ENCODE measurements at regions not wholly inside any gene's neighbourhood (a gene's known extent, or its start where the extent isn't known, plus 50 kb on each side); places are given as distances from the start of the nearest gene placed in this dataset.
"Not testable (repeated sequence)": the region's sequence is repeated elsewhere in the genome, so short reads cannot be mapped to it uniquely, and the experiment has no call there.

- not testable (repeated sequence) for H3K4ac ChIP-seq (ENCODE audit: low read length)
Observed at GRCh38 chr22:10678720-10679119, 4849.3 kb upstream of the OR11H1 start.

GRCh38 chr22:10685436-10685835 lies 4842.6 kb upstream of the OR11H1 start:
- H2BK5ac ChIP-seq (ENCODE audit: low read length); H2BK120ac ChIP-seq (ENCODE audit: low read depth, low read length); DNase-seq (ENCODE audit: low spot score); H3K4me2 ChIP-seq (ENCODE audit: insufficient read depth, low read length, poor library complexity, severe bottlenecking); H2AFZ ChIP-seq (ENCODE audit: low read length); H3K27me3 ChIP-seq (ENCODE audit: control insufficient read depth in 3 of 3, insufficient read depth in 3 of 3, low read depth in 1 of 3, low read length in 3 of 3); H2BK15ac ChIP-seq (ENCODE audit: low read length); H3K4me1 ChIP-seq (ENCODE audit: control insufficient read depth in 2 of 2, insufficient read depth in 1 of 2, low read depth in 1 of 2, low read length in 2 of 2); H3K36me3 ChIP-seq (replicated peaks in 1 of 2; ENCODE audit: control insufficient read depth in 2 of 2, insufficient read depth in 2 of 2, low read length in 2 of 2); H3K23ac ChIP-seq (ENCODE audit: low read depth, low read length, poor library complexity); H3K4ac ChIP-seq (ENCODE audit: low read length); H3K27ac ChIP-seq (replicated peaks; ENCODE audit: low read length); H3K18ac ChIP-seq (ENCODE audit: low read length); H3K14ac ChIP-seq (ENCODE audit: low read length); H3K4me3 ChIP-seq (ENCODE audit: low read length in 2 of 2); H4K91ac ChIP-seq (ENCODE audit: low read depth, low read length, poor library complexity); H3K9me3 ChIP-seq (replicated peaks in 1 of 2; ENCODE audit: control insufficient read depth in 2 of 2, insufficient read depth in 1 of 2, low read depth in 1 of 2, low read length in 2 of 2); H2AK5ac ChIP-seq (ENCODE audit: low read depth, low read length); H3K79me1 ChIP-seq (ENCODE audit: low read depth, low read length); H3K9ac ChIP-seq (ENCODE audit: low read depth, low read length, poor library complexity); H2BK12ac ChIP-seq (ENCODE audit: low read length); H4K8ac ChIP-seq (ENCODE audit: low read depth, low read length): not testable (repeated sequence)
- no CpG with 5 or more reads among the region's 2 CpGs for WGBS, 2 donors (ENCODE audit: extremely low coverage in 2 of 2, insufficient read length in 2 of 2, insufficient replicate concordance in 1 of 2)

More at GRCh38 chr22:10678720-10679119, 4849.3 kb upstream of the OR11H1 start:
- H2AK5ac ChIP-seq (ENCODE audit: low read depth, low read length); DNase-seq (ENCODE audit: low spot score); H2AFZ ChIP-seq (ENCODE audit: low read length); H3K23ac ChIP-seq (ENCODE audit: low read depth, low read length, poor library complexity); H3K9ac ChIP-seq (ENCODE audit: low read depth, low read length, poor library complexity); H3K4me2 ChIP-seq (ENCODE audit: insufficient read depth, low read length, poor library complexity, severe bottlenecking); H4K91ac ChIP-seq (ENCODE audit: low read depth, low read length, poor library complexity); H4K8ac ChIP-seq (ENCODE audit: low read depth, low read length); H2BK120ac ChIP-seq (ENCODE audit: low read depth, low read length); H3K36me3 ChIP-seq (replicated peaks in 1 of 2; ENCODE audit: control insufficient read depth in 2 of 2, insufficient read depth in 2 of 2, low read length in 2 of 2); H3K14ac ChIP-seq (ENCODE audit: low read length); H2BK12ac ChIP-seq (ENCODE audit: low read length); H3K4me1 ChIP-seq (ENCODE audit: control insufficient read depth in 2 of 2, insufficient read depth in 1 of 2, low read depth in 1 of 2, low read length in 2 of 2); H3K18ac ChIP-seq (ENCODE audit: low read length); H3K9me3 ChIP-seq (replicated peaks in 1 of 2; ENCODE audit: control insufficient read depth in 2 of 2, insufficient read depth in 1 of 2, low read depth in 1 of 2, low read length in 2 of 2); H2BK5ac ChIP-seq (ENCODE audit: low read length); H3K27ac ChIP-seq (replicated peaks; ENCODE audit: low read length); H3K79me1 ChIP-seq (ENCODE audit: low read depth, low read length); H2BK15ac ChIP-seq (ENCODE audit: low read length); H3K27me3 ChIP-seq (ENCODE audit: control insufficient read depth in 3 of 3, insufficient read depth in 3 of 3, low read depth in 1 of 3, low read length in 3 of 3); H3K4me3 ChIP-seq (ENCODE audit: low read length in 2 of 2): not testable (repeated sequence)
- no CpG with 5 or more reads among the region's 3 CpGs for WGBS, 2 donors (ENCODE audit: extremely low coverage in 2 of 2, insufficient read length in 2 of 2, insufficient replicate concordance in 1 of 2)

DNA sequence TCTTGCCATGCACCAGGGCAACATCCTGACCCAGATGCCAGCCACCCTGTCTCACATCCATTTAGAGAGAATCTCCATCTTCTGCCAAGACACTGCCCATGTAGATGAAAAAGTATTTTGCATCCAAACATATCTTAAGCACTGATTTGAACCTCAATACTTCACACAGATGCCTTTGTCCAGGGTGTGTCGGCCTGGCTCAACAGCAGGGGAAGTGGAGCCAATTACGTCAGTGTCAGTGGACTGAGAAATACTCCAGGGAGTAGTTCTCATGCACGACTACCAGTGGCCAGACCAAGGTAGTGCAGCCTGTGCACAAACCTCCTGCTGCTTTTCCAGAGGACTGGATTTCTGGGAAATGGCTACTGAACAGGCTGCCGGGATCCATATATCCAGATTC lies 4840.7 kb upstream of the OR11H1 start:
- H3K23ac ChIP-seq (ENCODE audit: low read depth, low read length, poor library complexity); H3K14ac ChIP-seq (ENCODE audit: low read length); H3K27me3 ChIP-seq (ENCODE audit: control insufficient read depth in 3 of 3, insufficient read depth in 3 of 3, low read depth in 1 of 3, low read length in 3 of 3); H2BK5ac ChIP-seq (ENCODE audit: low read length); H2AFZ ChIP-seq (ENCODE audit: low read length); H2BK12ac ChIP-seq (ENCODE audit: low read length); H3K4me3 ChIP-seq (ENCODE audit: low read length in 2 of 2); H3K79me1 ChIP-seq (ENCODE audit: low read depth, low read length); H3K18ac ChIP-seq (ENCODE audit: low read length); H3K27ac ChIP-seq (replicated peaks; ENCODE audit: low read length); H3K4me2 ChIP-seq (ENCODE audit: insufficient read depth, low read length, poor library complexity, severe bottlenecking); DNase-seq (ENCODE audit: low spot score); H3K36me3 ChIP-seq (replicated peaks in 1 of 2; ENCODE audit: control insufficient read depth in 2 of 2, insufficient read depth in 2 of 2, low read length in 2 of 2); H3K4ac ChIP-seq (ENCODE audit: low read length); H2AK5ac ChIP-seq (ENCODE audit: low read depth, low read length); H2BK15ac ChIP-seq (ENCODE audit: low read length); H3K9ac ChIP-seq (ENCODE audit: low read depth, low read length, poor library complexity); H2BK120ac ChIP-seq (ENCODE audit: low read depth, low read length); H3K9me3 ChIP-seq (replicated peaks in 1 of 2; ENCODE audit: control insufficient read depth in 2 of 2, insufficient read depth in 1 of 2, low read depth in 1 of 2, low read length in 2 of 2); H3K4me1 ChIP-seq (ENCODE audit: control insufficient read depth in 2 of 2, insufficient read depth in 1 of 2, low read depth in 1 of 2, low read length in 2 of 2); H4K91ac ChIP-seq (ENCODE audit: low read depth, low read length, poor library complexity); H4K8ac ChIP-seq (ENCODE audit: low read depth, low read length): not testable (repeated sequence)
- no CpG with 5 or more reads among the region's 4 CpGs for WGBS, 2 donors (ENCODE audit: extremely low coverage in 2 of 2, insufficient read length in 2 of 2, insufficient replicate concordance in 1 of 2)

GRCh38 chr22:10698836-10699235 lies 4829.2 kb upstream of the OR11H1 start:
- not testable (repeated sequence) for H3K4me3 ChIP-seq (ENCODE audit: low read length in 2 of 2)
- no CpG with 5 or more reads among the region's 45 CpGs for WGBS, 2 donors (ENCODE audit: extremely low coverage in 2 of 2, insufficient read length in 2 of 2, insufficient replicate concordance in 1 of 2)

More at GRCh38 chr22:10698836-10699235, 4829.2 kb upstream of the OR11H1 start:
- not testable (repeated sequence) for H3K4me2 ChIP-seq (ENCODE audit: insufficient read depth, low read length, poor library complexity, severe bottlenecking); H3K27me3 ChIP-seq (ENCODE audit: control insufficient read depth in 3 of 3, insufficient read depth in 3 of 3, low read depth in 1 of 3, low read length in 3 of 3); H4K8ac ChIP-seq (ENCODE audit: low read depth, low read length); H3K27ac ChIP-seq (replicated peaks; ENCODE audit: low read length); H3K18ac ChIP-seq (ENCODE audit: low read length); H3K79me1 ChIP-seq (ENCODE audit: low read depth, low read length); H2AFZ ChIP-seq (ENCODE audit: low read length); H2BK12ac ChIP-seq (ENCODE audit: low read length); H3K9ac ChIP-seq (ENCODE audit: low read depth, low read length, poor library complexity); H3K4ac ChIP-seq (ENCODE audit: low read length); H2BK5ac ChIP-seq (ENCODE audit: low read length); DNase-seq (ENCODE audit: low spot score); H4K91ac ChIP-seq (ENCODE audit: low read depth, low read length, poor library complexity); H3K23ac ChIP-seq (ENCODE audit: low read depth, low read length, poor library complexity); H3K14ac ChIP-seq (ENCODE audit: low read length); H3K4me1 ChIP-seq (ENCODE audit: control insufficient read depth in 2 of 2, insufficient read depth in 1 of 2, low read depth in 1 of 2, low read length in 2 of 2); H2BK120ac ChIP-seq (ENCODE audit: low read depth, low read length); H3K36me3 ChIP-seq (replicated peaks in 1 of 2; ENCODE audit: control insufficient read depth in 2 of 2, insufficient read depth in 2 of 2, low read length in 2 of 2); H2AK5ac ChIP-seq (ENCODE audit: low read depth, low read length); H2BK15ac ChIP-seq (ENCODE audit: low read length); H3K9me3 ChIP-seq (replicated peaks in 1 of 2; ENCODE audit: control insufficient read depth in 2 of 2, insufficient read depth in 1 of 2, low read depth in 1 of 2, low read length in 2 of 2)

All from neuronal stem cell (in vitro differentiated cells).